ENCODE measurements at regions not wholly inside any gene's neighbourhood (a gene's known extent, or its start where the extent isn't known, plus 50 kb on each side); places are given as distances from the start of the nearest gene placed in this dataset.

DNA sequence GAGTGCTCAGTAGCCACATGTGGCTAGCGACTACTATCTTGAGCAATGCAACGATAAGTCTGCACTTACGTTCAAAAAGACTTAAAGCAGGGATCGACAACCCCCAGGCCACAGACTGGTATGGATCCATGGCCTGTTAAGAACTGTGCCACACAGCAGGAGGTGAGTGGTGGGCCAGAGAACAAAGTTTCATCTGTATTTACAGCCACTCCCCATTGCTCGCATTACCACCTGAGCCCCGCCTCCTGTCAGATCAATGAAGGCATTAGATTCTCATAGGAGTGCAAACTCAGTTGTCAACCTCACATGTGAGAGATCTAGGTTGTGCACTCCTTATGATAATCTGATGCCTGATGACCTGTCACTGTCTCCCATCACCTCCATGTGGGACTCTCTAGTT lies 103.6 kb upstream of the ZRANB2 start:
- no peak overlapping the region for H3K4me3 ChIP-seq (ENCODE audit: insufficient read depth, low read depth, low read length)
- no peaks in the 10 kb centered on the region for H3K36me3 ChIP-seq (replicated peaks; ENCODE audit: control insufficient read depth, insufficient read depth, low read length)
- no peak for DNase-seq
- no peaks in the 10 kb centered on the region for H3K27me3 ChIP-seq (ENCODE audit: control insufficient read depth, insufficient read depth, low read length)

DNA sequence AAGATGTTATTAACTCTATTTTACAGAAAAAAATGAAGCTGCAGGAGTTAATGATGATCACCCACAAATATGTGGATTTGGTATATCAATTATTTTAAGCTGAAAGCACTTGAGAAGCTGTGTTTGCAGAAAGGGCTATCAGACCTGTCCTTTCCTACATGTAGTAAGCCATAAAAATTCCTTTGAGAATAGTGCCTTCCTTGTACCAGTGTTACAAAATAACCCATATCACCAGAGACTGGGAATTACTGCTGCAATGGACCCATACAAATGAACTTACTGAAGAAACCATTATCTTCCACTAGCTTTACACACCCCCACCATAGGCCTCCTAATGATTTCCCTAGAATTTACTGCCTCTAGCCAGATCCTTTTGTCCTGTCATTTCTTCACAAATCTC lies 99.2 kb upstream of the ZRANB2 start:
- Histone ChIP-seq H3K27me3 (ENCODE audit: control insufficient read depth, insufficient read depth, low read length) (no peaks in the 10 kb centered on the region), H3K4me3 (ENCODE audit: insufficient read depth, low read depth, low read length) (no peak overlapping the region), H3K36me3 (replicated peaks; ENCODE audit: control insufficient read depth, insufficient read depth, low read length) (no peaks in the 10 kb centered on the region)
- no peak for DNase-seq

DNA sequence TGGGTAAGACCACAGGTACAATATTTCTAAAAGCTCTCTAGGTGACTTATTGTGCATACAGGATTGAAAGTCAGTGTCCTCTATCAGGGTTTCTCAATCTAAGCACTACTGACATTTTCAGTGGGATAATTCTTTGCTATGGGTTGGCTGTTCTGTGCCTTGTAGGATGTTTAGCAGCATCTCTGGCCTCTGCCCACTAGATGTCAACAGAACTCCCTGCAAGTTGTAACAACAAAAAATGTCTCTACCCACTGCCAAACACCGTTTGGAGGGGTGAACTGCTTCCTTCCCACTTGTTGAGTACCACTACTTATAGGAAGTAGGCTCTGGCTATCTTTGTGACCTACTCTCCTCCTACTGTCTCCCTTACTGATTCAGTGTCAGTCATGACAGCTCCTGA lies 90.1 kb upstream of the ZRANB2 start:
- Histone ChIP-seq H3K4me3 (ENCODE audit: insufficient read depth, low read depth, low read length) (no peak overlapping the region), H3K27me3 (ENCODE audit: control insufficient read depth, insufficient read depth, low read length) (no peaks in the 10 kb centered on the region), H3K36me3 (replicated peaks; ENCODE audit: control insufficient read depth, insufficient read depth, low read length) (no peaks in the 10 kb centered on the region)
- DNase-seq: peak; percentile 2

DNA sequence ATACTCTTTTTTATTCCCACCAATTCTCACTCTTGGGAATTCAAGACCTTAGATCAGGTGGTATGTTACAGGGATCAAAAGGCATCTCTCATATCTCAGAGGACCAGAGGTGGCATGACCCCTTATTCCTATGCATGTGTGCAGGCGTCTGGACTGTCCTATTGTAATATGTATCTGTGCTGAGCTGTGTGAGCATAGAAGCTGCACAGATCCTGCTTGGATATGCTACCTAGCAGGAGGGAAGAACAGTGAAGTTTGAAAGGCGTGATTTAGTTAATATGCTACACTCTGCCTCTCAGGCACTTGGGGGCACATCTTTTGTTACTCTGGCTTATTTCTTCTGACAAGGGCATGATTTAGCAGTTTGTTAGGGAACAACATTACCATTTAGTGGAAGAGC lies 86.7 kb upstream of the ZRANB2 start:
- Histone ChIP-seq H3K27me3 (ENCODE audit: control insufficient read depth, insufficient read depth, low read length) (no peaks in the 10 kb centered on the region), H3K36me3 (replicated peaks; ENCODE audit: control insufficient read depth, insufficient read depth, low read length) (no peaks in the 10 kb centered on the region), H3K4me3 (ENCODE audit: insufficient read depth, low read depth, low read length) (no peak overlapping the region)
- DNase-seq: no peak

DNA sequence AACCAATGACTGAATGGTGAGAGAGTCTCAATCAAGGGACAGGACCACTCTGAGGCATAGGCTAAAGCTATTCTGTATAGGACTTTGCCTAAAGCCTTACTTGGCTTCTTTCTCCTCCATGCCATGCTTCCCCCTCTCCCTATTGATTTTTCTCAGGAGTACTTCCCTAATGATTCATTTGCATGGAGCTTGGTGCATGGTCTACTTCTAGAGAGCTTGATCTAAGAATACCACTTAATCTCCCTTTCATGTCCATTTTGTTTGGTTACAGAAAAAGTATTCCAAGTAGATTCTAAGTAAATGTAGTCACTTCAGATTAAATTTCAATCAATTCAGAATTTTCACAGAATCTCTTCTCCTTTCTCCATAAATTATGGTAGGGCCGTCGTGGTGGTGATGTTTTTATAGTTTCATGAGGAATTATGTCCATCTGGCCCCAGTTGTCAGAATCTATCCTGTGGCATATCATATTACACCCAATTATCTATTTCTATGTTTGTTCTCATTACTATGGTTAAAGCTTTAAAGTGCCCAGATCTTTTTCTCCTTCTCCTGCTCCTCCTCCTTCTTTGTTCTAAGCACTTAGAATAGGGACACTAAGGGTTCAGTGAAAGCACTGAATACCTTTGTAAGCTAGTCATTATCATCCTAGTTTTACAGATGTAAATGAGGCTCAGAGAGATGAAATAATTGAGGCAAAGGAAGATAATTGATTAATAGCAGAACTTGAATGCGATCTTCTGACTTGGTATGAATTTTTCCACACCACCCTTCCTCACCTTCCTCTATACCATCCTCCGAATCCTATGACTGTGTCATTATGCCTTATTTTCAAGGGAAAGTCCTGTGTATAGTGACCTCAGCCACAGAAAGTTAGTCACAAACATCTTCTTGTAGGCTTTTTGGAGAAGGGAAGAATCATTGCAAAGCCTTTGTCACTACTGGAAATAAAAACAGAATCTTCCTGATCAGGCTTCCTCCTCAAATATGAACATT lies 85.6 kb upstream of the ZRANB2 start:
- Histone ChIP-seq H3K27me3 (ENCODE audit: control insufficient read depth, insufficient read depth, low read length) (no peaks in the 10 kb centered on the region), H3K4me3 (ENCODE audit: insufficient read depth, low read depth, low read length) (no peak overlapping the region), H3K36me3 (replicated peaks; ENCODE audit: control insufficient read depth, insufficient read depth, low read length) (no peaks in the 10 kb centered on the region)
- no peak for DNase-seq

DNA sequence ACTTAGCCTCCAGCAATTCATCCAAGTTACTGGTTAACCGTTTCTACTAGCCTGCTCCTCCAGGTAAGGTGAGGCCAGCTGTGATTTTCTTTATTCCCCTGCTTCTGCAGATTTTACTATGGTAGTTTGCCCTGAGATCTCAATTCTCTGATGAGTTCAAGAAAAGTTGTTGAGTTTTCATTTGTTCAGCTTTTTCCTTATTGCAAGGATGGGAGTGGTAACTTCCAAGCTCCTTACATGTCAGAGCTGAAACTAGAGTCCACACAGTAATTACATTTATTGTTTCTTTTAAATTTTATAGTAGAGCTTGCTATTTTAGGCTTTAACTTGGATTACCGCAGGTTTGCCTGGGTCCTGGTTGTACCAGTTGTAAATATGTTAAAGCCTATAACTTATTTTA lies 76.9 kb upstream of the ZRANB2 start:
- no peak for DNase-seq
- H3K27me3 ChIP-seq (ENCODE audit: control insufficient read depth, insufficient read depth, low read length): no peaks in the 10 kb centered on the region
- H3K36me3 ChIP-seq (replicated peaks; ENCODE audit: control insufficient read depth, insufficient read depth, low read length): no peaks in the 10 kb centered on the region
- H3K4me3 ChIP-seq (ENCODE audit: insufficient read depth, low read depth, low read length): no peak overlapping the region

DNA sequence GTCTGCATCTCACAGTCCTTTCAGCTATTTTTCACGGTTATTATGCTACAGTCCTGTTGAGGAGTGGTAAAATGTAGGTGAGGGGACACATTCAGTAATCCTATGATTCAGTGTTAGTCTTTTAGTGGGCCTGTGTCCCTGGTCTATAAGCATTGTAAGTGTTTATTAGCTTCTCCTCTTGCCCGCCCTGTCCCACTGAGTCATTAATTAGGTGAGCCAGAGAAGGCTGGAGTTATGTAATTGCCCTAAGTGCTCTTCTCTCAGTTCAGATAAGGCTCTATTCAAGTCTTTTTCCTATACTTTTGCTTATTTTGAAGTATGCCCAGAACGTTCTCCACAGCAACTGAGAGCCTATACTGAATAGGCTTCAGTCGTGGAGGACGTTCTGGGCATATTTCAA lies 76.3 kb upstream of the ZRANB2 start:
- no peaks in the 10 kb centered on the region for H3K27me3 ChIP-seq (ENCODE audit: control insufficient read depth, insufficient read depth, low read length)
- DNase-seq: no peak
- no peak overlapping the region for H3K4me3 ChIP-seq (ENCODE audit: insufficient read depth, low read depth, low read length)
- H3K36me3 ChIP-seq (replicated peaks; ENCODE audit: control insufficient read depth, insufficient read depth, low read length): no peaks in the 10 kb centered on the region

DNA sequence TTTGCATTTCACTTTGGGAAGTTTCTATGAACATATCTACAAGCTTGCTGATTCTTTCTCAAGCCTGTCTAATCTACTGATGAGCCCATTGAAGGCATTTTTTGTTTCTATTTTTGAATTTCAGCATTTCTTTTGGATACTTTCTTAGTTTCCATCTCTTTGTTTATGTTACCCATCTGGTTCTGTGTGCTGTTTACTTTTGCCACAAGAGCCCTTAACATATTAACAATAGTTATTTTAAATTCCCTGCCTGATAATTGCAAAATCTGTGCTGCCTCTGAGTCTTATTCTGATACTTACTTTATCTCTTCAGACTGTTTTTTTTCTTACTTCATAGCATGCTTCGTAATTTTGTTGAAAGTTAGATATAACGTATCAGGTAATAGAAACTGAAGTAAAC lies 75.8 kb upstream of the ZRANB2 start:
- Histone ChIP-seq H3K27me3 (ENCODE audit: control insufficient read depth, insufficient read depth, low read length) (no peaks in the 10 kb centered on the region), H3K36me3 (replicated peaks; ENCODE audit: control insufficient read depth, insufficient read depth, low read length) (no peaks in the 10 kb centered on the region), H3K4me3 (ENCODE audit: insufficient read depth, low read depth, low read length) (no peak overlapping the region)
- no peak for DNase-seq

DNA sequence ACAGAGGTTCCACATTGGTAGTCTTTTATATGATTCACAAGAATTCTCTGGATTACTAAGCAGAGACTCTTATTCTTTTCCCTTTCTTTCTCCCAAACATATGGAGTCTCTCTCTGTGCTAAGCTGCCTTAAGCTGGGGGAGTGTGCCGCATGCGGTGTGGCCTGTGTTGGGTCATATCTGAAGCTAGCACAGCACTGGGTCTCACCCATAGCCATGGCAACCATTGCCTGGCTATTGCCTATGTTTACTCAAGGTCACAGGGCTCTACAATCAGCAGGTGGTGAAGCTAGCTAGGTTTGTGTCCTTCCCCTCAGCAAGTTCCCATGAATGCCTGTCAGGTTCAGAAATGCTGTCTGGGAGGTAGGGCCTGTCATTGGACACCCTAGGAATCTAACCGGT lies 73.6 kb upstream of the ZRANB2 start:
- no peak overlapping the region for H3K4me3 ChIP-seq (ENCODE audit: insufficient read depth, low read depth, low read length)
- no peak for DNase-seq
- no peaks in the 10 kb centered on the region for H3K36me3 ChIP-seq (replicated peaks; ENCODE audit: control insufficient read depth, insufficient read depth, low read length)
- H3K27me3 ChIP-seq (ENCODE audit: control insufficient read depth, insufficient read depth, low read length): no peaks in the 10 kb centered on the region

DNA sequence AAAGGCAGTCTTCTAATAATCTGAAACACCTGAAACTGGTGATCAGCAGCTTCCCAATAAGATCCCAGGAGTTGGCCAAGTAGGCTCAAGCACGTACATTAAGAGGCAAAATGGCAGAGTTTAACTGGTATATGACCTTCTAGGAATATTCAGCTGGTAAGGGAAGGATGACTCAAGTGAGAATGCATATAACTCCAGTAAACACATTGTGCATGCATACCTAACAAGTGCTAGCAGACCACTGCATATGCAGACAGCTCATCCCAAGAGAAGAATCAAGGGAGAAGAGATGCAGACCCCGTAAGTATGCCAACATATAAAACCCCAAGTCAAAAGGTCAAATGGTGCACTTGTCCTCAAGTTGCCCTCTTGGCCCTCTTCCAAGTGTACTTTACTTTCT lies 73.0 kb upstream of the ZRANB2 start:
- no peak overlapping the region for H3K4me3 ChIP-seq (ENCODE audit: insufficient read depth, low read depth, low read length)
- DNase-seq: no peak
- no peaks in the 10 kb centered on the region for H3K36me3 ChIP-seq (replicated peaks; ENCODE audit: control insufficient read depth, insufficient read depth, low read length)
- H3K27me3 ChIP-seq (ENCODE audit: control insufficient read depth, insufficient read depth, low read length): no peaks in the 10 kb centered on the region

DNA sequence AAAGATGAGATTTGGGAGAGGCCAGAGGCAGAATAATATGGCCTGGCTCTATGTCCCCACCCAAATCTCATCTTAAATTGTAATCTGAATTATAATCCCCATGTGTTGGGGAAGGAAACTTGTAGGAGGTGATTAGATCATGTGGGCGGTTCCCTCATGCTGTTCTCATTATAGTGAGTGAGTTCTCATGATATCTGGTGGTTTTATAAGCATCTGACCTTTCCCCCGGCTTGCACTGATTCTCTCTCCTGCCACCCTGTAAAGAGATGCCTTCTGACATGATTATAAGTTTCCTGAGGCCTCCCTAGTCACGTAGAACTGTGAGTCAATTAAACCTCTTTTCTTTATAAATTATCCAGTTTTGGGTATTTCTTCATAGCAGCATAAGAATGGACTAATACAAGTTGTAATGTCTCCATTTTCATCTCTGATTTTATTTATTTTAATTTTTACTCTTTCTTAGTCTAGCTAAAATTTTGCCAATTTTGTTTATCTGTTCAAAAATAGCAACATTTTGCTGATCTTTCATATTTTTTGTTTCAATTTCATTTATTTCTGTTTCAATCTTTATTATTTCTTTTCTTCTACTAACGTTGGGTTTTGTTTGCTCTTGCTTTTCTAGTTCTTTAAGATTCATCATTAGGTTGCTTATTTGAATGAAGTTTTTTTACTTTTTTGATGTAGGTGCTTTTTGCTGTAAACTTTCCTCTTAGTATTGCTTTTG lies 67.0 kb upstream of the ZRANB2 start:
- Histone ChIP-seq H3K36me3 (replicated peaks; ENCODE audit: control insufficient read depth, insufficient read depth, low read length) (no peaks in the 10 kb centered on the region), H3K4me3 (ENCODE audit: insufficient read depth, low read depth, low read length) (no peak overlapping the region), H3K27me3 (ENCODE audit: control insufficient read depth, insufficient read depth, low read length) (no peaks in the 10 kb centered on the region)
- no peak for DNase-seq

DNA sequence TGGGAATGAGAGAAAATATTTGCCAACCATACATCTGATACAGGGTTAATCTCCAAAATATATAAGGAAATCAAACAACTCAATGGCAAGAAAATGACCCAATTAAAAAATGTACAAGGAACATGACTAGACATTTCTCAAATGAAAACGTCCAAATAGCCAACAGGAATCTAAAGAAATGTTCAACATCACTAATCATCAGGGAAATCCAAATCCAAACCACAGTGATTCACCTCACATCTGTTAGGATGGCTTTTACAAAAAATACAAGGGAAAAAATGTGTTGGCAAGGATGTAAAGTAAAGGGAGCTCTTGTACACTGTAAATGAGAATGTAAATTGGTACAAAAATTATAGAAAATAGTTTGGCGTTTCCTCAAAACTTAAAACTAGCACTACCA lies 54.7 kb upstream of the ZRANB2 start:
- Histone ChIP-seq H3K36me3 (replicated peaks; ENCODE audit: control insufficient read depth, insufficient read depth, low read length) (no peaks in the 10 kb centered on the region), H3K4me3 (ENCODE audit: insufficient read depth, low read depth, low read length) (no peak overlapping the region), H3K27me3 (ENCODE audit: control insufficient read depth, insufficient read depth, low read length) (no peaks in the 10 kb centered on the region)
- no peak for DNase-seq
